ENCODE measurements at regions not wholly inside any gene's neighbourhood (a gene's known extent, or its start where the extent isn't known, plus 50 kb on each side); places are given as distances from the start of the nearest gene placed in this dataset.

DNA sequence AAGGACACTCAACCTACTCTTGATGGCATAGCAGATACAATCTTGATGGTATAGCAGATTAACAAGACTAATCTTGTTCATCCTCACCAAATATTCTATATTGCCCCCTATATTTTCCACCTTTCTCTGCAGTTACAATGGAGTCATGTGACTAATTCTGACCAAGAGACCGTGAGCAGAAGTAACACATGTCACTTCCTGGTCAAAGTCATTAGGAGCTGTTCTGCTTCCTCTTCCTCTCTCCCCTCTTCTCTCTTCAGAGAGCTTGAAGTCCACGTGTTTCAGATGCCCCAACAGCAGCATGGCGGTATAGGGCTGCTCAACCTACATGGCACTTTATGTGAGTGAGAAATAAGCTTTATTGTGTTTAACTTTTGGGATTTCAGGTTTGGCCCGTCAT, 55.3 kb upstream of the ERCC4 start:
- peak overlapping the region; percentile 36 for H3K4me2 ChIP-seq (ENCODE audit: low read length)

DNA sequence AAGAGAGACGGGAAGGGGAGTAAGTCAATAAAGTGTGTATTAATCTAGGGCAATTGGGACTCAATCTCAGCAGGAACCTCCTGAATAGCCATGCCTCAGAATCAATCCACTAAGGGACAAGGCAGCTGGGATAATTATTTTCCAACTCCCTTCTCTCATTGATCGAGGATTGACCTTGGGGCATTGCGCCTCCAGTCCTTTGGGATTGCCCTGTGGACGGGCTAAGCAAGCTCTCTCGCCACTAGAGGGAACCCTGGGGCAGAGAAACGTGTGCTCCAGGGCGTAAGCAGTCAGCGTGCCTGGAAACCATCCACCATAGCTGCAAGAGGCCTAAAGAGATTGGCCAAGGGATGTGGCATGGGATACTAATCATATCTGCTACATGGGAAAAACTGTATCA, 53.9 kb upstream of the ERCC4 start:
- H3K9me3 ChIP-seq (ENCODE audit: low read length): no peaks in the 10 kb centered on the region
- no peaks in the 10 kb centered on the region for H4K20me1 ChIP-seq (ENCODE audit: insufficient read depth, low read length)
- H3K4me2 ChIP-seq (ENCODE audit: low read length): no peak overlapping the region
- TF ChIP-seq CTCF (IDR thresholded peaks at IDR 0.05; ENCODE audit: low read length) (peak; percentile 89), EZH2 (IDR thresholded peaks at IDR 0.05; ENCODE audit: borderline replicate concordance, low read length) (no peak)
- no peak overlapping the region for H3K9ac ChIP-seq (ENCODE audit: low read length)
- H3K79me2 ChIP-seq (ENCODE audit: insufficient read depth, low read length): no peaks in the 10 kb centered on the region
- H2AFZ ChIP-seq (ENCODE audit: low read length): no peak overlapping the region
- H3F3A ChIP-seq (ENCODE audit: insufficient read depth, low read length): no peaks in the 10 kb centered on the region
- H3K27ac ChIP-seq (ENCODE audit: low read depth, low read length, poor library complexity, severe bottlenecking): no peak overlapping the region
- H3K9me2 ChIP-seq (ENCODE audit: low read depth, low read length): no peaks in the 10 kb centered on the region
- H3K4me3 ChIP-seq (ENCODE audit: low read depth, low read length, poor library complexity, severe bottlenecking): no peak overlapping the region
- peaks cover 8% of the 10 kb centered on the region for H3K4me1 ChIP-seq (ENCODE audit: insufficient read depth, low read length, severe bottlenecking)
- peaks cover 6% of the 10 kb centered on the region; the same call in 1 of the 2 replicates for H3K27me3 ChIP-seq (ENCODE audit: insufficient read depth, low read length)
- no peaks in the 10 kb centered on the region for H3K36me3 ChIP-seq (ENCODE audit: insufficient read depth, low read length)

More for the DNA sequence above, 55.3 kb upstream of the ERCC4 start:
- H2AFZ ChIP-seq (ENCODE audit: low read length): no peak overlapping the region
- H3K9ac ChIP-seq (ENCODE audit: low read length): no peak overlapping the region
- H3K27me3 ChIP-seq (ENCODE audit: insufficient read depth, low read length): peaks cover 6% of the 10 kb centered on the region; the same call in 1 of the 2 replicates
- no peak for TF ChIP-seq CTCF (IDR thresholded peaks at IDR 0.05; ENCODE audit: low read length)
- TF ChIP-seq EZH2 (IDR thresholded peaks at IDR 0.05; ENCODE audit: borderline replicate concordance, low read length): no peak
- no peak overlapping the region for H3K4me3 ChIP-seq (ENCODE audit: low read depth, low read length, poor library complexity, severe bottlenecking)
- peaks cover 8% of the 10 kb centered on the region for H3K4me1 ChIP-seq (ENCODE audit: insufficient read depth, low read length, severe bottlenecking)
- no peak overlapping the region for H3K27ac ChIP-seq (ENCODE audit: low read depth, low read length, poor library complexity, severe bottlenecking)
- H3K36me3 ChIP-seq (ENCODE audit: insufficient read depth, low read length): no peaks in the 10 kb centered on the region
- H3K9me2 ChIP-seq (ENCODE audit: low read depth, low read length): no peaks in the 10 kb centered on the region
- H3K9me3 ChIP-seq (ENCODE audit: low read length): no peaks in the 10 kb centered on the region
- no peaks in the 10 kb centered on the region for H3F3A ChIP-seq (ENCODE audit: insufficient read depth, low read length)
- no peaks in the 10 kb centered on the region for H3K79me2 ChIP-seq (ENCODE audit: insufficient read depth, low read length)
- no peaks in the 10 kb centered on the region for H4K20me1 ChIP-seq (ENCODE audit: insufficient read depth, low read length)
